Esophagus squamous epithelium (tissue), 5 donors: ENCODE measurements at regions not wholly inside any gene's neighbourhood (a gene's known extent, or its start where the extent isn't known, plus 50 kb on each side); places are given as distances from the start of the nearest gene placed in this dataset.
"Not testable (repeated sequence)": the region's sequence is repeated elsewhere in the genome, so short reads cannot be mapped to it uniquely, and the experiment has no call there.

ENCODE experiments used
- DNase-seq: peaks from one replicate; lab custom pipeline; 2025; lab: John Stamatoyannopoulos, UW
- H3K27ac ChIP-seq, 4 donors: fragments of 200-600 bp; sonication (generic); one replicate each; pipeline ENCODE4 v1.5.1; 2016 to 2019; ENCODE audit warnings: mild to moderate bottlenecking in 1 of 4
- H3K27me3 ChIP-seq, 4 donors: fragments of 200-600 bp; sonication (generic); 1 replicate in 3 of 4; 2 replicates in 1 of 4; pipeline versions ENCODE4 v1.5.1 to v1.6.0; 2017 to 2021; ENCODE audit warnings: antibody characterized with exemption in 1 of 4
- H3K36me3 ChIP-seq, 3 donors: fragments of 200-600 bp; sonication (generic); one replicate each; pipeline ENCODE4 v1.5.1; 2016 to 2019
- H3K4me1 ChIP-seq, 3 donors: fragments of 200-600 bp; sonication (generic); one replicate each; pipeline ENCODE4 v1.5.1; 2017 to 2019
- H3K4me3 ChIP-seq, 4 donors: fragments of 200-600 bp; sonication (generic); 1 replicate in 3 of 4; 2 replicates in 1 of 4; pipeline ENCODE4 v1.5.1; 2016 to 2019; ENCODE audit warnings: mild to moderate bottlenecking in 2 of 4, moderate library complexity in 1 of 4
- H3K9me3 ChIP-seq, 3 donors: fragments of 200-600 bp; sonication (generic); one replicate each; pipeline ENCODE4 v1.5.1; 2016 to 2019
- CTCF ChIP-seq, 6 experiments: fragments of 450-650 bp in 4 of 6; fragments of 200-600 bp in 2 of 6; sonication (generic) in 2 of 6; IDR thresholded peaks; one replicate each; pipeline ENCODE4 v1.5.1; 2016 to 2019; ENCODE audit warnings: antibody characterized with exemption in 6 of 6, mild to moderate bottlenecking in 4 of 6, moderate library complexity in 4 of 6
- POLR2A ChIP-seq, 4 donors: fragments of 450-650 bp; IDR thresholded peaks; one replicate each; pipeline ENCODE4 v1.6.1; 2017; ENCODE audit warnings: antibody characterized with exemption in 4 of 4, mild to moderate bottlenecking in 4 of 4, moderate library complexity in 3 of 4
- WGBS, 2 donors: methylation state at CpG; one replicate each; pipeline ENCODE4 v1.1.5; 2018; 5-methylcytosine and 5-hydroxymethylcytosine counted together
- intact Hi-C: fragments of 100-400 bp; cut with DNase I; formaldehyde crosslinking; loops from one replicate; pipeline ENCODE4 v1.15.0; 2022
- donor health status: DM: yes; HTN: yes; CAD: no.

GRCh38 chr2:184370954-184371353 lies 227.4 kb upstream of the ZNF804A start:
- Histone ChIP-seq H3K27me3 (no peaks in the 10 kb centered on the region), H3K36me3 (no peaks in the 10 kb centered on the region), H3K27ac (no peak overlapping the region), H3K9me3 (no peaks in the 10 kb centered on the region), H3K4me3 (no peak overlapping the region), H3K4me1 (no peaks in the 10 kb centered on the region)
- intact Hi-C loops, result no loop called here
- no peak for DNase-seq
- no peak for TF ChIP-seq POLR2A (IDR thresholded peaks at IDR 0.05)

DNA sequence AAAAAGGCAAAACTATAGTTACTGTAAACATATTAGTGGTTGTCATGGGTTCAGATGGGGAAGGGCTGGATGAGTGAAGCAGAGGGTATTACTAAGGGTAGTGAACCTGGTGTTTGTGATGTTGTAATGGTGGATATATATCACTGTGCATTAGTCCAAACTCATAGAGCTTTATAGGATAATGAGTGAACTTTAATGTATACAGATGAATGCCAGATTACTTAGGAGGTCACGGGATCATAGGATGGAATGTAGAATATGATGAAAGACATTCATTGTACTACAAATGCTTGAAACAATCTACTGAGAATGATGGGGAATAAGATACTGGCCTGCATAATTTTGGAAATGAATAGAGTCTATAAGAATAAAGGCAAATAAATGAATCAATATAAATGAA lies 226.7 kb upstream of the ZNF804A start:
- Histone ChIP-seq H3K4me1 (no peaks in the 10 kb centered on the region), H3K27me3 (no peaks in the 10 kb centered on the region), H3K9me3 (no peaks in the 10 kb centered on the region), H3K4me3 (no peak overlapping the region), H3K27ac (no peak overlapping the region), H3K36me3 (no peaks in the 10 kb centered on the region)
- TF ChIP-seq POLR2A (IDR thresholded peaks at IDR 0.05), result no peak
- intact Hi-C loops, result no loop called here
- no peak for DNase-seq
- WGBS, 2 donors, result 62 to 83% methylated on average over 1 of the region's 1 CpG

- TF ChIP-seq POLR2A (IDR thresholded peaks at IDR 0.05) (no peak), CTCF (IDR thresholded peaks at IDR 0.05) (no peak)
- Histone ChIP-seq H3K4me3 (no peak overlapping the region), H3K27ac (no peak overlapping the region), H3K36me3 (no peaks in the 10 kb centered on the region), H3K9me3 (no peaks in the 10 kb centered on the region), H3K4me1 (no peaks in the 10 kb centered on the region), H3K27me3 (no peaks in the 10 kb centered on the region)
- intact Hi-C loops, result no loop called here
- no peak for DNase-seq
These were observed 225.8 kb upstream of the ZNF804A start for GRCh38 chr2:184372484-184372883.

GRCh38 chr2:184394642-184395041 lies 203.7 kb upstream of the ZNF804A start:
- Histone ChIP-seq H3K4me1 (no peaks in the 10 kb centered on the region), H3K4me3 (no peak overlapping the region), H3K36me3 (no peaks in the 10 kb centered on the region), H3K9me3 (no peaks in the 10 kb centered on the region), H3K27ac (no peak overlapping the region), H3K27me3 (no peaks in the 10 kb centered on the region)
- intact Hi-C loops, result no loop called here
- DNase-seq, result no peak
- no peak for TF ChIP-seq CTCF (IDR thresholded peaks at IDR 0.05)

- H3K4me1 ChIP-seq, result no peaks in the 10 kb centered on the region
- intact Hi-C loops, result no loop called here
- TF ChIP-seq CTCF (IDR thresholded peaks at IDR 0.05) (no peak), POLR2A (IDR thresholded peaks at IDR 0.05) (no peak)
- no peak overlapping the region for H3K4me3 ChIP-seq
- H3K36me3 ChIP-seq, result no peaks in the 10 kb centered on the region
- no peaks in the 10 kb centered on the region for H3K9me3 ChIP-seq
- H3K27ac ChIP-seq, result no peak overlapping the region
- H3K27me3 ChIP-seq, result no peaks in the 10 kb centered on the region
- no peak for DNase-seq
These were observed 195.9 kb upstream of the ZNF804A start for GRCh38 chr2:184402381-184402780.

DNA sequence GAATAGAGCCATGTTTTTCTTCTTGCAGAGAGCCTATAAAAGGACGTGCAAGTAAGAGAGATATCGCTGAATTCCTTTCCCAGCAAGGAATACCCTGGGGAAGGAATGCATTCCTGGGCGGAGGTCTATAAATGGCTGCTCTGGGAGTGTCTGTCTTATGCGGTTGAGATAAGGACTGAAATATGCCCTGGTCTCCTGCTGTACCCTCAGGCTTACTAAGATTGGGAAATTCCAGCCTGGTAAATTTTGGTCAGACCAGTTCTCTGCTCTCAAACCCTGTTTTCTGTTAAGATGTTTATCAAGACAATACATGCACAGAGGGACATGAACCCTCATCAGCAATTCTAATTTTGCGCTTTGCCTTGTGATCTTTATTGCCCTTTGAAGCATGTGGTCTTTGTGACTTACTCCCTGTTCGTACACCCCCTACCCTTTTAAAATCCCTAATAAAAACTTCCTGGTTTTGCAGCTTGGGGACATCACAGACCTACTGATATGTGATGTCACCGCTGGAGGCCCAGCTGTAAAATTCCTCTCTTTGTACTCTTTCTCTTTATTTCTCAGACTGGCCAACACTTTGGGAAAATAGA lies 191.2 kb upstream of the ZNF804A start:
- intact Hi-C loops, H3K4me3 ChIP-seq, H3K9me3 ChIP-seq, DNase-seq, H3K27me3 ChIP-seq, H3K36me3 ChIP-seq, H3K27ac ChIP-seq, H3K4me1 ChIP-seq: not testable (repeated sequence)
- WGBS, 2 donors, result 79 to 83% methylated on average over 7 of the region's 7 CpGs

DNA sequence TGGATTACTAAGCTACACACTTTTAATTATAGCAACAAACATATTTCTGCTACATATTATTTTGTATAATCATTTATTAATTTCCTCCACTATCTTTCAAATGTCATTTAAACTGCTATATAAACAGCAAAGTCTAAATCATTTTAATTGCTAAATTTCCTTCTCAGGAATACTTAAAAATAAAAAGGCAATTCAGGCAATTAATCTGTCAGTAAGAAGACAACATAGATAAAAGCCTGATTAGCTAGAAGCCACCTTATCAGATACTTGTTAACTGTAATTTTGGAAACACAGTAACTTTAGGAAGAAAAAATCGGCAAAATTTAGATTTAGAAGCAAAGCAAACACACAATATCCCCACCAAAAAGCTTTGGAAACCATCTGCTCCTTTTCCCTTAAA lies 188.2 kb upstream of the ZNF804A start:
- H3K36me3 ChIP-seq, result no peaks in the 10 kb centered on the region
- no peak for DNase-seq
- no peak for TF ChIP-seq POLR2A (IDR thresholded peaks at IDR 0.05)
- TF ChIP-seq CTCF (IDR thresholded peaks at IDR 0.05), result no peak
- H3K9me3 ChIP-seq, result no peaks in the 10 kb centered on the region
- no peaks in the 10 kb centered on the region for H3K4me1 ChIP-seq
- H3K4me3 ChIP-seq, result no peak overlapping the region
- 56 to 76% methylated on average over 1 of the region's 1 CpG for WGBS, 2 donors
- intact Hi-C loops, result no loop called here
- H3K27ac ChIP-seq, result no peak overlapping the region
- no peaks in the 10 kb centered on the region for H3K27me3 ChIP-seq
